RWPE2 (cell line): ENCODE measurements at regions not wholly inside any gene's neighbourhood (a gene's known extent, or its start where the extent isn't known, plus 50 kb on each side); places are given as distances from the start of the nearest gene placed in this dataset.
"Not testable (repeated sequence)": the region's sequence is repeated elsewhere in the genome, so short reads cannot be mapped to it uniquely, and the experiment has no call there.

Source experiments
- ATAC-seq: fragments of 200-7000 bp; cut with Tn5 transposase; 3 replicates; pipeline ENCODE4 v1.9.1; 2021; ENCODE audit warnings: low read depth
- DNase-seq: peaks from one replicate; pipeline ENCODE4 v3.0.0-alpha.2; 2020; ENCODE audit warnings: low spot score
- H3K27ac ChIP-seq: fragments of 450-650 bp; 2 replicates; pipeline ENCODE4 v1.5.1; 2017; ENCODE audit warnings: mild to moderate bottlenecking; ENCODE audit not compliant: poor library complexity, severe bottlenecking
- H3K27me3 ChIP-seq: fragments of 250-450 bp; sonication (Bioruptor Pico); 2 replicates; pipeline ENCODE4 v1.5.1; 2021; ENCODE audit warnings: mild to moderate bottlenecking, moderate library complexity; ENCODE audit not compliant: insufficient read depth, poor library complexity, severe bottlenecking
- H3K36me3 ChIP-seq: fragments of 250-450 bp; sonication (Bioruptor Pico); 2 replicates; pipeline ENCODE4 v1.5.1; 2020; ENCODE audit warnings: low read depth, mild to moderate bottlenecking, moderate library complexity
- H3K4me1 ChIP-seq: fragments of 250-450 bp; sonication (Bioruptor Pico); 2 replicates; pipeline ENCODE4 v1.5.1; 2021; ENCODE audit warnings: mild to moderate bottlenecking, moderate library complexity; ENCODE audit not compliant: insufficient read depth, poor library complexity, severe bottlenecking
- H3K4me3 ChIP-seq: fragments of 250-450 bp; sonication (Bioruptor Pico); 2 replicates; pipeline ENCODE4 v1.5.1; 2021; ENCODE audit warnings: mild to moderate bottlenecking, moderate library complexity; ENCODE audit not compliant: severe bottlenecking
- H3K9me3 ChIP-seq: fragments of 250-450 bp; sonication (Bioruptor Pico); 2 replicates; pipeline ENCODE4 v1.5.1; 2021; ENCODE audit warnings: mild to moderate bottlenecking, moderate library complexity; ENCODE audit not compliant: severe bottlenecking
- CTCF ChIP-seq: fragments of 450-650 bp; IDR thresholded peaks from one replicate; pipeline ENCODE4 v1.5.1; 2017; ENCODE audit warnings: mild to moderate bottlenecking, moderate library complexity; ENCODE audit not compliant: poor library complexity, severe bottlenecking

- H3K27ac ChIP-seq, result no peak overlapping the region
- no peak for DNase-seq
- H3K4me1 ChIP-seq, result no peaks in the 10 kb centered on the region
- ATAC-seq, result no peak
- no peaks in the 10 kb centered on the region for H3K27me3 ChIP-seq
- H3K36me3 ChIP-seq, result no peaks in the 10 kb centered on the region
- no peak overlapping the region for H3K4me3 ChIP-seq
- H3K9me3 ChIP-seq, result no peaks in the 10 kb centered on the region
- no peak for TF ChIP-seq CTCF
These were observed 81.6 kb downstream of the SHANK2 start for GRCh38 chr11:71170624-71171423.

GRCh38 chr11:71169313-71169712 is 83.1 kb downstream of the SHANK2 start:
- H3K27me3 ChIP-seq, result no peaks in the 10 kb centered on the region
- no peak for ATAC-seq
- H3K27ac ChIP-seq, result no peak overlapping the region
- DNase-seq, result no peak
- no peaks in the 10 kb centered on the region for H3K36me3 ChIP-seq
- H3K4me1 ChIP-seq, result no peaks in the 10 kb centered on the region
- TF ChIP-seq CTCF, result no peak
- H3K4me3 ChIP-seq, result no peak overlapping the region
- no peaks in the 10 kb centered on the region for H3K9me3 ChIP-seq

GRCh38 chr11:71167814-71168213 is 84.6 kb downstream of the SHANK2 start:
- not testable (repeated sequence) for H3K4me1 ChIP-seq, H3K27ac ChIP-seq, ATAC-seq, DNase-seq, H3K9me3 ChIP-seq, H3K27me3 ChIP-seq, H3K36me3 ChIP-seq, H3K4me3 ChIP-seq

- no peak overlapping the region for H3K4me3 ChIP-seq
- no peaks in the 10 kb centered on the region for H3K27me3 ChIP-seq
- no peak for TF ChIP-seq CTCF
- H3K36me3 ChIP-seq, result no peaks in the 10 kb centered on the region
- DNase-seq, result peak; percentile 43
- H3K27ac ChIP-seq, result no peak overlapping the region
- H3K4me1 ChIP-seq, result no peaks in the 10 kb centered on the region
- ATAC-seq, result no peak
- H3K9me3 ChIP-seq, result no peaks in the 10 kb centered on the region
These were observed 86.6 kb downstream of the SHANK2 start for GRCh38 chr11:71165771-71166170.

- Histone ChIP-seq H3K36me3 (no peaks in the 10 kb centered on the region), H3K27ac (no peak overlapping the region), H3K9me3 (no peaks in the 10 kb centered on the region), H3K4me3 (no peak overlapping the region), H3K27me3 (no peaks in the 10 kb centered on the region), H3K4me1 (no peaks in the 10 kb centered on the region)
- ATAC-seq (no peak), DNase-seq (no peak)
- TF ChIP-seq CTCF, result no peak
These were observed 87.8 kb downstream of the SHANK2 start for GRCh38 chr11:71164621-71165020.
